Stomach (tissue), 8 donors: ENCODE measurements at regions not wholly inside any gene's neighbourhood (a gene's known extent, or its start where the extent isn't known, plus 50 kb on each side); places are given as distances from the start of the nearest gene placed in this dataset.

Source experiments
- DNase-seq, 2 donors: peaks; one replicate each; pipeline versions ENCODE4 v3.0.0 to v3.0.0-alpha.2; 2013 to 2019
- H3K27ac ChIP-seq, 5 donors: fragments of 200-600 bp in 4 of 5; sonication (generic) in 4 of 5; one replicate each; pipeline ENCODE4 v1.5.1; 2013 to 2019; ENCODE audit warnings: mild to moderate bottlenecking in 1 of 5, moderate library complexity in 1 of 5
- H3K27me3 ChIP-seq, 3 donors: fragments of 200-600 bp; sonication (generic); one replicate each; pipeline ENCODE4 v1.5.1; 2017 to 2019; ENCODE audit warnings: mixed run types in 1 of 3
- H3K36me3 ChIP-seq, 4 donors: fragments of 200-600 bp; sonication (generic); 1 replicate in 3 of 4; 2 replicates in 1 of 4; pipeline ENCODE4 v1.5.1; 2016 to 2019
- H3K4me1 ChIP-seq, 4 donors: fragments of 200-600 bp; sonication (generic); one replicate each; pipeline ENCODE4 v1.5.1; 2016 to 2019
- H3K4me3 ChIP-seq, 4 donors: fragments of 200-600 bp; sonication (generic) in 3 of 4; one replicate each; pipeline ENCODE4 v1.5.1; 2016 to 2019; ENCODE audit warnings: mild to moderate bottlenecking in 1 of 4
- H3K9me3 ChIP-seq, 4 donors: fragments of 200-600 bp; sonication (generic); one replicate each; pipeline ENCODE4 v1.5.1; 2016 to 2019
- CTCF ChIP-seq, 7 experiments: fragments of 450-650 bp in 4 of 7; fragments of 200-600 bp in 3 of 7; sonication (generic) in 3 of 7; IDR thresholded peaks; one replicate each; pipeline ENCODE4 v1.5.1; 2016 to 2019; ENCODE audit warnings: antibody characterized with exemption in 7 of 7, control low read depth in 2 of 7, mild to moderate bottlenecking in 1 of 7
- EP300 ChIP-seq: sonication (generic); formaldehyde crosslinking; IDR thresholded peaks from one replicate; pipeline ENCODE4 v1.6.1; 2017; ENCODE audit warnings: antibody characterized with exemption
- POLR2A ChIP-seq, 4 donors: fragments of 450-650 bp; IDR thresholded peaks; one replicate each; pipeline ENCODE4 v1.6.1; 2016; ENCODE audit warnings: antibody characterized with exemption in 4 of 4, control low read depth in 2 of 4, mild to moderate bottlenecking in 1 of 4, moderate library complexity in 1 of 4
- POLR2AphosphoS5 ChIP-seq, 3 donors: sonication (generic); formaldehyde crosslinking; IDR thresholded peaks; one replicate each; pipeline ENCODE4 v1.6.1; 2016; ENCODE audit warnings: antibody characterized with exemption in 3 of 3
- WGBS, 5 donors: extraction: QIAGEN DNeasy Blood & Tissue Kit in 3 of 5; methylation state at CpG; one replicate each; pipeline versions ENCODE4 v1.1.5 to v1.1.7; 2013 to 2018; 5-methylcytosine and 5-hydroxymethylcytosine counted together
- intact Hi-C: fragments of 100-400 bp; cut with DNase I; formaldehyde crosslinking; loops from one replicate; pipeline ENCODE4 v1.15.1; 2023; ENCODE audit warnings: low total_unique reads
- donor health status: healthy with polysubstance abuse.
- donor health status: Bipolar disorder and iron deficiency.
- donor health status: healthy.

- Histone ChIP-seq H3K9me3 (no peaks in the 10 kb centered on the region), H3K4me3 (no peak overlapping the region), H3K27ac (peak overlapping the region in 4 of 5 donors; percentile 63 to 74 (median 66)), H3K36me3 (no peaks in the 10 kb centered on the region), H3K4me1 (peaks cover 0 to 16% (median 10%) of the 10 kb centered on the region in 4 donors), H3K27me3 (peaks cover 0 to 21% (median 0%) of the 10 kb centered on the region in 3 donors)
- TF ChIP-seq POLR2AphosphoS5 (IDR thresholded peaks at IDR 0.05) (no peak), CTCF (IDR thresholded peaks at IDR 0.05) (no peak), POLR2A (IDR thresholded peaks at IDR 0.05) (no peak), EP300 (no peak)
- 52 to 67% (median 63%) methylated on average over 3 of the region's 3 CpGs for WGBS, 5 donors
- intact Hi-C loops: no loop called here
- no peak for DNase-seq
Observed at GRCh38 chr17:33972763-33973162, 282.3 kb upstream of the CCL2 start.

- intact Hi-C loops: no loop called here
- Histone ChIP-seq H3K4me1 (peaks cover 0 to 13% (median 9%) of the 10 kb centered on the region in 4 donors), H3K27me3 (peaks cover 0 to 14% (median 0%) of the 10 kb centered on the region in 3 donors), H3K4me3 (no peak overlapping the region), H3K27ac (peak overlapping the region in 4 of 5 donors; percentile 63 to 74 (median 66)), H3K36me3 (no peaks in the 10 kb centered on the region), H3K9me3 (no peaks in the 10 kb centered on the region)
- 19 to 45% (median 28%) methylated on average over 5 of the region's 5 CpGs for WGBS, 5 donors
- DNase-seq: peak; percentile 57 to 83
- TF ChIP-seq POLR2AphosphoS5 (IDR thresholded peaks at IDR 0.05) (peak in 2 of 3 donors; percentile 35 to 64), CTCF (IDR thresholded peaks at IDR 0.05) (no peak)
Observed at GRCh38 chr17:33973491-33973890, 281.6 kb upstream of the CCL2 start.

- WGBS, 5 donors: 66 to 83% (median 82%) methylated on average over 3 of the region's 3 CpGs
- no peaks in the 10 kb centered on the region for H3K36me3 ChIP-seq
- H3K27ac ChIP-seq: peak overlapping the region in 3 of 5 donors; percentile 20 to 74 (median 59)
- no peak for DNase-seq
- TF ChIP-seq POLR2AphosphoS5 (IDR thresholded peaks at IDR 0.05) (no peak), EP300 (no peak), POLR2A (IDR thresholded peaks at IDR 0.05) (no peak), CTCF (IDR thresholded peaks at IDR 0.05) (no peak)
- no peaks in the 10 kb centered on the region for H3K9me3 ChIP-seq
- intact Hi-C loops: no loop called here
- H3K4me1 ChIP-seq: peaks cover 0 to 9% (median 7%) of the 10 kb centered on the region in 4 donors
- H3K4me3 ChIP-seq: no peak overlapping the region
- peaks cover 0 to 9% (median 0%) of the 10 kb centered on the region in 3 donors for H3K27me3 ChIP-seq
Observed at GRCh38 chr17:33974276-33974675, 280.8 kb upstream of the CCL2 start.

- H3K4me1 ChIP-seq: peaks cover 0 to 9% (median 7%) of the 10 kb centered on the region in 4 donors
- no peak overlapping the region for H3K4me3 ChIP-seq
- intact Hi-C loops: no loop called here
- no peaks in the 10 kb centered on the region for H3K36me3 ChIP-seq
- no peaks in the 10 kb centered on the region for H3K9me3 ChIP-seq
- TF ChIP-seq POLR2A (IDR thresholded peaks at IDR 0.05): no peak
- TF ChIP-seq CTCF (IDR thresholded peaks at IDR 0.05): no peak
- TF ChIP-seq POLR2AphosphoS5 (IDR thresholded peaks at IDR 0.05): no peak
- TF ChIP-seq EP300: no peak
- 51 to 79% (median 63%) methylated on average over 8 of the region's 8 CpGs for WGBS, 5 donors
- no peaks in the 10 kb centered on the region for H3K27me3 ChIP-seq
- no peak overlapping the region for H3K27ac ChIP-seq
- DNase-seq: peak in 1 of 2 donors; percentile 37
Observed at GRCh38 chr17:33976831-33977230, 278.3 kb upstream of the CCL2 start.
